GM23248 (cell line): ENCODE measurements at regions not wholly inside any gene's neighbourhood (a gene's known extent, or its start where the extent isn't known, plus 50 kb on each side); places are given as distances from the start of the nearest gene placed in this dataset.

Source experiments
- EZH2 ChIP-seq: fragments of 200-600 bp; sonication (generic); IDR thresholded peaks from 2 replicates; pipeline ENCODE4 v1.6.1; 2018; ENCODE audit warnings: antibody characterized with exemption, mild to moderate bottlenecking; ENCODE audit not compliant: insufficient read depth, poor library complexity, severe bottlenecking
- EZH2phosphoT487 ChIP-seq: fragments of 200-600 bp; sonication (generic); IDR thresholded peaks from 2 replicates; pipeline ENCODE4 v1.6.1; 2018; ENCODE audit warnings: antibody characterized with exemption, moderate library complexity, mild to moderate bottlenecking, low read depth; ENCODE audit not compliant: insufficient read depth

GRCh38 chr4:18734405-18734804 is 712.9 kb upstream of the LCORL start:
- TF ChIP-seq EZH2 (no peak), EZH2phosphoT487 (no peak)
